Natural killer cell treated with Interleukin-12 subunit alpha and Interleukin-12 subunit beta and Interleukin-15 and Interleukin-18, amount 100 ng/mL, for 72 hours (primary cell): ENCODE measurements at regions not wholly inside any gene's neighbourhood (a gene's known extent, or its start where the extent isn't known, plus 50 kb on each side); places are given as distances from the start of the nearest gene placed in this dataset.

ENCODE experiments used
- ATAC-seq, 2 donors: fragments of 150-1000 bp; cut with Tn5 transposase in 1 of 2; sonication (Bioruptor Pico), chemical (Tn5 transposase) in 1 of 2; 2 replicates each; pipeline ENCODE4 v1.10.0; 2021
- DNase-seq: peaks from one replicate; pipeline ENCODE4 v3.0.0; 2022; ENCODE audit warnings: low spot score
- H3K27ac Mint-ChIP-seq, 2 donors: 1 replicate in 1 of 2; 2 replicates in 1 of 2; pipeline ENCODE4 v1.8.0; 2022; ENCODE audit warnings: mixed read lengths in 2 of 2, mild to moderate bottlenecking in 1 of 2, moderate library complexity in 1 of 2
- H3K27me3 Mint-ChIP-seq, 2 donors: 1 replicate in 1 of 2; 2 replicates in 1 of 2; pipeline ENCODE4 v1.8.0; 2022; ENCODE audit warnings: mixed read lengths in 2 of 2
- H3K36me3 Mint-ChIP-seq: one replicate; pipeline ENCODE4 v1.8.0; 2022; ENCODE audit warnings: mixed read lengths
- H3K4me1 Mint-ChIP-seq, 2 donors: 1 replicate in 1 of 2; 2 replicates in 1 of 2; pipeline ENCODE4 v1.8.0; 2022; ENCODE audit warnings: low read depth in 2 of 2, mixed read lengths in 2 of 2, mild to moderate bottlenecking in 1 of 2
- H3K4me3 Mint-ChIP-seq: one replicate; pipeline ENCODE4 v1.8.0; 2022; ENCODE audit warnings: mixed read lengths
- H3K9me3 Mint-ChIP-seq: 2 replicates; pipeline ENCODE4 v1.8.0; 2022; ENCODE audit warnings: mixed read lengths

GRCh38 chr16:35221482-35222185 lies 1762.2 kb downstream of the TP53TG3F start:
- H3K36me3 Mint-ChIP-seq: peaks cover 5% of the 10 kb centered on the region
- no peaks in the 10 kb centered on the region for H3K4me1 Mint-ChIP-seq
- ATAC-seq (no peak), DNase-seq (no peak)
- no peak overlapping the region for H3K27ac Mint-ChIP-seq
- H3K27me3 Mint-ChIP-seq: no peaks in the 10 kb centered on the region
- no peak overlapping the region for H3K4me3 Mint-ChIP-seq
- peaks cover 5% of the 10 kb centered on the region for H3K9me3 Mint-ChIP-seq

GRCh38 chr16:35234679-35235078 lies 1775.3 kb downstream of the TP53TG3F start:
- H3K36me3 Mint-ChIP-seq: no peaks in the 10 kb centered on the region
- H3K27me3 Mint-ChIP-seq: no peaks in the 10 kb centered on the region
- H3K27ac Mint-ChIP-seq: no peak overlapping the region
- no peak overlapping the region for H3K4me3 Mint-ChIP-seq
- DNase-seq (no peak), ATAC-seq (no peak)
- H3K4me1 Mint-ChIP-seq: no peaks in the 10 kb centered on the region
- peaks cover 17% of the 10 kb centered on the region for H3K9me3 Mint-ChIP-seq

GRCh38 chr16:35239561-35239960 lies 1780.1 kb downstream of the TP53TG3F start:
- peaks cover 22% of the 10 kb centered on the region for H3K9me3 Mint-ChIP-seq
- DNase-seq: no peak
- no peak overlapping the region for H3K27ac Mint-ChIP-seq
- no peaks in the 10 kb centered on the region for H3K27me3 Mint-ChIP-seq
- H3K4me3 Mint-ChIP-seq: no peak overlapping the region
- no peaks in the 10 kb centered on the region for H3K4me1 Mint-ChIP-seq
- no peaks in the 10 kb centered on the region for H3K36me3 Mint-ChIP-seq
- no peak for ATAC-seq

GRCh38 chr16:35249051-35249450 lies 1789.6 kb downstream of the TP53TG3F start:
- no peaks in the 10 kb centered on the region for H3K4me1 Mint-ChIP-seq
- no peak overlapping the region for H3K27ac Mint-ChIP-seq
- no peak overlapping the region for H3K4me3 Mint-ChIP-seq
- H3K9me3 Mint-ChIP-seq: peaks cover 17% of the 10 kb centered on the region
- ATAC-seq: no peak
- peaks cover 8% of the 10 kb centered on the region for H3K36me3 Mint-ChIP-seq
- no peak for DNase-seq
- H3K27me3 Mint-ChIP-seq: no peaks in the 10 kb centered on the region

GRCh38 chr16:35252356-35252936 lies 1793.0 kb downstream of the TP53TG3F start:
- Mint-ChIP-seq H3K27ac (no peak overlapping the region), H3K36me3 (peaks cover 8% of the 10 kb centered on the region), H3K9me3 (peaks cover 12% of the 10 kb centered on the region), H3K4me3 (no peak overlapping the region), H3K27me3 (no peaks in the 10 kb centered on the region), H3K4me1 (no peaks in the 10 kb centered on the region)
- DNase-seq (no peak), ATAC-seq (no peak)

- DNase-seq: no peak
Observed at GRCh38 chr16:35255186-35255803, 1795.9 kb downstream of the TP53TG3F start.

GRCh38 chr16:35255816-35256215 lies 1796.4 kb downstream of the TP53TG3F start:
- H3K27ac Mint-ChIP-seq: no peak overlapping the region
- ATAC-seq (no peak), DNase-seq (no peak)
- peaks cover 17% of the 10 kb centered on the region for H3K36me3 Mint-ChIP-seq
- no peaks in the 10 kb centered on the region for H3K4me1 Mint-ChIP-seq
- peaks cover 18% of the 10 kb centered on the region for H3K9me3 Mint-ChIP-seq
- H3K27me3 Mint-ChIP-seq: no peaks in the 10 kb centered on the region
- no peak overlapping the region for H3K4me3 Mint-ChIP-seq

More at GRCh38 chr16:35255186-35255803, 1795.9 kb downstream of the TP53TG3F start:
- H3K9me3 Mint-ChIP-seq: peaks cover 18% of the 10 kb centered on the region
- H3K4me3 Mint-ChIP-seq: no peak overlapping the region
- H3K36me3 Mint-ChIP-seq: peaks cover 17% of the 10 kb centered on the region
- ATAC-seq: no peak
- H3K27me3 Mint-ChIP-seq: no peaks in the 10 kb centered on the region
- H3K4me1 Mint-ChIP-seq: no peaks in the 10 kb centered on the region
- no peak overlapping the region for H3K27ac Mint-ChIP-seq

GRCh38 chr16:35258381-35258780 lies 1799.0 kb downstream of the TP53TG3F start:
- ATAC-seq: no peak
- Mint-ChIP-seq H3K4me1 (no peaks in the 10 kb centered on the region), H3K9me3 (peaks cover 18% of the 10 kb centered on the region), H3K4me3 (no peak overlapping the region), H3K36me3 (peaks cover 17% of the 10 kb centered on the region), H3K27me3 (no peaks in the 10 kb centered on the region), H3K27ac (no peak overlapping the region)
- DNase-seq: no peak

- no peak overlapping the region for H3K4me3 Mint-ChIP-seq
- no peak overlapping the region for H3K27ac Mint-ChIP-seq
- H3K27me3 Mint-ChIP-seq: no peaks in the 10 kb centered on the region
- peaks cover 2% of the 10 kb centered on the region for H3K36me3 Mint-ChIP-seq
- ATAC-seq: no peak
- H3K4me1 Mint-ChIP-seq: no peaks in the 10 kb centered on the region
- DNase-seq: no peak
- H3K9me3 Mint-ChIP-seq: peaks cover 7% of the 10 kb centered on the region
Observed at GRCh38 chr16:35295856-35296255, 1836.4 kb downstream of the TP53TG3F start.

- Mint-ChIP-seq H3K4me3 (no peak overlapping the region), H3K27ac (no peak overlapping the region), H3K4me1 (no peaks in the 10 kb centered on the region), H3K27me3 (no peaks in the 10 kb centered on the region), H3K9me3 (peaks cover 6% of the 10 kb centered on the region), H3K36me3 (no peaks in the 10 kb centered on the region)
- ATAC-seq (no peak), DNase-seq (no peak)
Observed at GRCh38 chr16:35296962-35297653, 1837.7 kb downstream of the TP53TG3F start.

GRCh38 chr16:35298460-35299243 lies 1839.2 kb downstream of the TP53TG3F start:
- Mint-ChIP-seq H3K27me3 (no peaks in the 10 kb centered on the region), H3K4me1 (no peaks in the 10 kb centered on the region), H3K4me3 (no peak overlapping the region), H3K9me3 (peaks cover 6% of the 10 kb centered on the region), H3K36me3 (no peaks in the 10 kb centered on the region), H3K27ac (no peak overlapping the region)
- DNase-seq (no peak), ATAC-seq (no peak)

GRCh38 chr16:35302859-35303258 lies 1843.4 kb downstream of the TP53TG3F start:
- Mint-ChIP-seq H3K36me3 (peaks cover 10% of the 10 kb centered on the region), H3K9me3 (peaks cover 12% of the 10 kb centered on the region), H3K27ac (no peak overlapping the region), H3K4me3 (no peak overlapping the region), H3K27me3 (no peaks in the 10 kb centered on the region), H3K4me1 (no peaks in the 10 kb centered on the region)
- ATAC-seq: no peak
- no peak for DNase-seq

GRCh38 chr16:35305476-35305875 lies 1846.1 kb downstream of the TP53TG3F start:
- H3K27me3 Mint-ChIP-seq: no peaks in the 10 kb centered on the region
- peaks cover 16% of the 10 kb centered on the region for H3K9me3 Mint-ChIP-seq
- H3K36me3 Mint-ChIP-seq: peaks cover 10% of the 10 kb centered on the region
- DNase-seq: no peak
- no peak overlapping the region for H3K27ac Mint-ChIP-seq
- no peak for ATAC-seq
- H3K4me1 Mint-ChIP-seq: no peaks in the 10 kb centered on the region
- H3K4me3 Mint-ChIP-seq: no peak overlapping the region
